ENCODE measurements at regions not wholly inside any gene's neighbourhood (a gene's known extent, or its start where the extent isn't known, plus 50 kb on each side); places are given as distances from the start of the nearest gene placed in this dataset.
"Not testable (repeated sequence)": the region's sequence is repeated elsewhere in the genome, so short reads cannot be mapped to it uniquely, and the experiment has no call there.

DNA sequence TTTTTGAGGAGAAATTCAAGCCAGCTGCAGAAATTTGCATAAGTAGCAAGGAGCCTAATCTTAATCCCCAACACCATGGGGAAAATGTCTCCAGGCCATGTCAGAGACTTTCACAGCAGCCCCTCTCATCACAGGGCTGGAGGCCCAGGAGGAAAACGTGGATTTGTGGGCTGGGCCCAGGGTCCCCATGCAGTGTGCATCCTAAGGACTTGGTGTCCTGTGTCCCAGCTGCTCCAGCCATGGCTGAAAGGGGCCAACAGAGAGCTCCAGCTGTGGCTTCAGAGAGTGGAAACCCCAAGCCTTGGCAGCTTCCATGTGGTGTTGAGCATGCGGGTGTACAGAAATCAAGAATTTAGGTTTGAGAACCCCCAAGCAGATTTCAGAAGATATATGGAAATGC lies 1662.2 kb upstream of the CELF4 start:
- not testable (repeated sequence) for TF ChIP-seq POLR2A (IDR thresholded peaks at IDR 0.05)
- TF ChIP-seq, protein P1, sequence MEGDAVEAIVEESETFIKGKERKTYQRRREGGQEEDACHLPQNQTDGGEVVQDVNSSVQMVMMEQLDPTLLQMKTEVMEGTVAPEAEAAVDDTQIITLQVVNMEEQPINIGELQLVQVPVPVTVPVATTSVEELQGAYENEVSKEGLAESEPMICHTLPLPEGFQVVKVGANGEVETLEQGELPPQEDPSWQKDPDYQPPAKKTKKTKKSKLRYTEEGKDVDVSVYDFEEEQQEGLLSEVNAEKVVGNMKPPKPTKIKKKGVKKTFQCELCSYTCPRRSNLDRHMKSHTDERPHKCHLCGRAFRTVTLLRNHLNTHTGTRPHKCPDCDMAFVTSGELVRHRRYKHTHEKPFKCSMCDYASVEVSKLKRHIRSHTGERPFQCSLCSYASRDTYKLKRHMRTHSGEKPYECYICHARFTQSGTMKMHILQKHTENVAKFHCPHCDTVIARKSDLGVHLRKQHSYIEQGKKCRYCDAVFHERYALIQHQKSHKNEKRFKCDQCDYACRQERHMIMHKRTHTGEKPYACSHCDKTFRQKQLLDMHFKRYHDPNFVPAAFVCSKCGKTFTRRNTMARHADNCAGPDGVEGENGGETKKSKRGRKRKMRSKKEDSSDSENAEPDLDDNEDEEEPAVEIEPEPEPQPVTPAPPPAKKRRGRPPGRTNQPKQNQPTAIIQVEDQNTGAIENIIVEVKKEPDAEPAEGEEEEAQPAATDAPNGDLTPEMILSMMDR (IDR thresholded peaks at IDR 0.05): not testable (repeated sequence)
